HG03558 (cell line): ENCODE measurements at regions not wholly inside any gene's neighbourhood (a gene's known extent, or its start where the extent isn't known, plus 50 kb on each side); places are given as distances from the start of the nearest gene placed in this dataset.

Experiments
- ATAC-seq: cut with Tn5 transposase; IDR thresholded peaks from one replicate; pipeline ENCODE4 v1.9.1; 2021; ENCODE audit warnings: moderate number of reproducible peaks; ENCODE audit not compliant: unreplicated experiment; ENCODE audit errors: extremely low read depth

DNA sequence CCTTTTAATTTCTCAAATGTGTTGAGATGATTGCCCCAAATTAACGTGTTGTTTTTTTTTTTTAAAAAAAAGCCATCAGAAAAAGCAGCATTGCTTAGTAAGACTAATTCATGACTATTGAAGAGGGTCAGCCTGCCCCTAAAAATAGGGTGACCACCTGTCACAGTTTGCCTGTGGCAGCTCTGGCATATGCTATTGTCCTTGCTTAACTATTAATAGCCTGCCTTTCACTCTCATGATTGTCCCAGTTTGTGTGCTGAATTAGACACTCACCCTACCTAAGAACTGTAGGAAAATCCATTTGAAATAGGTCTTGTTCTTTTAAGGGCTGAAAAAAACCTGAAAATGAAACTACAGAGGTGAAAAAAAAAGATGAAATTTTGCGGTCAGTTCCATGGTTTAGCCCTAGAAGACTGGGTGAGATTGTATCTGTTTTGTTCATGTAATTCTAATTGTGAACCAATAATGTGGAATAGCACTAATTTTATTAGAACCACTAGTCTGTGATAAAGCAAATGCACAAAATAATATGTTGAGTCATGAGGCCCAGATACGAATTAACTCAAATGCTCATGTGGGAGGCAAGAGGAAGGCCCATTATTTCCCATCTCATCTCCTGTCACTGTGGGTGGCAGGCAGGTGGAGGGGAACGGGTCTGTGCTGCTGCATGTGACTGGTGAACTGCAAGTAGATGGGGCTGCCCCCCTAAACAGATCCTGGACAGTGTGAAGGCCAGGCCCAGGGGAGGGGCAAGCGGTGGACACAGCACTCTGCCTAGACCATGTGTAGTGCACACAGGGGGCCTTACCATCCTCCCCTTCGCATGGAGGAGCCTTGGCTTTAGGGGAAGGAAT is 265.4 kb upstream of the NFE2L3 start:
- ATAC-seq = no peak

DNA sequence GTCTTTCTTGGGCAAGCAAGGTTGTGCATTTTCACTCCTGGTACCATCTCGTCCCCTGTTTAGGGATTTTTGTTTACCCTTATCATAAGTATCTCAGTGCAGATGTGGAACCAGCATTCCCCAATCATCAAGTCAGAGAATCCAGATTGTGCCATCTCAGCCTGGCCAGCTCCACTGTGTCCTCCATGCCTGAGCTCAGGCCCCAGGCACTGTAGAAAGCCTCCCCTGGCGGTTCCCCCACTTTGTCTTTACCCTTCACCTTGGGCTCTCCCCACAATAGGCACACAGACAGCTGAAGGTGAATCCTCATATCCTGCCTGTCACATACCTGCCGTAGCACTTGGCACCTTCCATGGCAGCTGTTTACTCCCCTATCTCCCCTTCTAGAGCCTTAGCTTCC is 264.7 kb upstream of the NFE2L3 start:
- no peak for ATAC-seq

DNA sequence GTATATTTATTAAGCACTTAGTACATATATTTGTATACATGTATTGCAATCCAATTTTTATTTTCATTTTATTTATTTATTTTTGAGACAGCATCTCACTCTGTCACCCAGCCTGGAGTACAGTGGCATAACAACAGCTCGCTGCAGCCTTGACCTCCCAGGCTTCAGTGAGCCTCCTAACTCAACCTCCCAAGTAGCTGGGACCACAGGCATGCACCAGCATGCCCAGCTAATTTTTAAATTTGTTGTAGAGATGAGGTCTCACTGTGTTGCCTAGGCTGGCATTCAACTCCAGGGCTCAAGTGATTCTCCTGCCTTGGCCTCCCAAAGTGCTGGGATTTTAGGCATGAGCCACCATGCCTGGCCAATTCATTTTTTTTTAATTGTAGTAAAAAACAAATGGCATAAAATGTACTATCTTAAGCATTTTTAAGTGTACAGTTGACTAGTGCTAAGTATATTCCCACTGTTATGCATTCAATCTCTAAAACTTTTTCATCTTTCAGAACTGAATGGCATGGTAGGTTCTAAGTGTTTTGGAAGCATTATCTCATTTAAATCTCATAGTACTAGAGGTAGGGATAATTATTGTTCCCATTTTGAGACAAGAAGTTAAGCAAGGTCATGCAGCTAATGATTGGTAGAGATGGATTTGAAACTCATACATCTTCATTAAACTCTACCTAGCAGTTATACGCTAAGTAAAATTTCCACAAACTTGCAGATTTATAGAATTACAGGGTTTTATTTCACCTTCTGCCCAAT is 264.0 kb upstream of the NFE2L3 start:
- no peak for ATAC-seq

DNA sequence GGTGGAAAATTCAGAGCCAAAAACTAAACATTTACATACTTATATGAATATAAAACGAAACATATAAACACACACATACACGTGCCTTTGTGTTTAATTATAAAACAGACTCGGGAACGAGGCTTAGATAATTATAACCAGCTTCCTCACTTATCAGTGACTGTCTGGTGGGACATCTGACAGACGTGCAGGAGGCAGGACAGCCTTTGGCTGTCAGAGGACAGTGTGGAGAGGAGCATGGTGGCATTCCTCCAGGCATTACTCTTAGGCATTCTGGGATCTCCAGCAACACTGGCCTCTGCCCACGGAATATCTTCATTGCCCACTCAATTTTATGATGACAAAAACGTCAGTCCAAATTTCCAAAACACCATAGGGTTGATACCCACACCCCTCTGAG is 262.2 kb upstream of the NFE2L3 start:
- ATAC-seq = no peak

DNA sequence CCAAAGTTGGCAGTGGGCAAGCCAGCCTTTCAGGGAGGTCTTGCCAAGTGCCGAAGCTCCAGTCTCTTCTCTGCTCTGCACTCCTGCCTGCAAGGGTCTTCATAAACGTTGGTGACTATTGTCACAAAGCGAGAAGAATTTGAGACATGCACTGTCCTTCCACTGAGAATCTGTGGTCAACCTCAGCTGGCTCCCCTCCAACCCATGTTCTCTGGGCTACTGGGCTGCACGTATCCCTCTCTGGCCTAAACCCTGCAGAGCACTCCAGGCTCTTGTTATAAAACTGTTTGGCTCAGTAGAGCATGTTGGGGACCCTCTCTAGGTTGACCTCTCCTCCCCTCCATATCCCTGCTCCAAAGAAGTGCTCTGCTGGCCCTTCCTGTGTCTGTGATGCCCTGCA is 260.4 kb upstream of the NFE2L3 start:
- no peak for ATAC-seq

DNA sequence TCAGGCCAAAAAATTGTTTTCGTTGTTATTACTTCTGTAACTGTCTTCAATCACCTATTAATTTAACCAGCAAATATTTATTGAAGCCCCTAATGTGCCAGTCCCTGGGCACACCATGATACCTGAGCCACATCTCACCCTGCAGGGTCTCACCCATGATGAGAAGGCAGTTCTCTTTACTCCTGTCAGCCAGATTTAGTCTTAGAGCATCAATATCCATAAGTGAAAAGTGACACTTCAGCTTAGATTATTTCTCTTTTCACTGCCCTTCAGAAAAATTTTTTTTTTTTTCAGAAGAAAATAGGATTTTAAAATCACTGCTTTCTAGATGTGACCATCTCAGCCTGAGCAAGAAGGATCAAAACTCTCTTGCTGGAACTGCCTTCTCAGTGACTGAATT is 258.6 kb upstream of the NFE2L3 start:
- no peak for ATAC-seq

GRCh38 chr7:25894002-25894901 is 257.7 kb upstream of the NFE2L3 start:
- no peak for ATAC-seq

DNA sequence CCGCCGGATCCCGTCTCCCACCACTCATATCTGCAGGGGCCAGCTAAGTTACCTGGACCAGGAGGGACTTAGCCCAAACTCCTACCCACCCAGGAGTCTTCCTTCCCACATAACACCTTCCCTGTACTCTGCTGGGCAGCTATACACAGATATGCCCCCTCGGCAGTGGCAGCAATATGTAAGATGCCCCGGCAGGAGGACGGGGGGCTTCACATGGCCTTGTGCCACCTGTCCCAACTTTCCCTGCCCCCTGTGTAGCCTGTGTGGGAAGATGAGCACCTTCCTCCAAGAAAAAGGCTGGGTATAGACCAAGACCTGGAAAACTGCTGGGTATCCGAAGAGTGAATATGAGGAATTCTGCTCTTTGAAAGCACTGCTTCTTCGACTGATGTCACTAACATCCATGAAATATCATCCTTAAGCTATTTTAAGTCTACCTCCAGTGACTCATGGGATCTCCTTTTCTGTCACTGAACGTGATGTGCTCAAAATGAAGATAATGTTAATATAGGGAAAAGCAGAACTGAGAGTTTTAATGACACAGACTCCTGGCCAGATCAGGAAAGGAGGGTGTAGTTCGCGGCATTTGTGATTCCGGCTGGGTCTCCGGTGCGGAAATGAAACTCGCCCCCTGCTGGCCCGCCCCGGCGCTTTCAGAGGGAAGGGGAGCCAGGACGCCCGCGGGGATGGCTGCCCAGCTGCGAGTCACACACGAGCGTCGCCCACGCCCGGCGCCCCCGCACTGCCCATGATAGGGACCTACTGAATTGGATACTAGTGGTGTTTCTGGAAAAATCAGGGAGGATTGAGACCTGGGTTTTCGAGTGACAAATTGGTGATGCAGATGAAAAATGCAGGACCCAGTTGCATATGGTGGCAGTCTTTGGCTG is 256.9 kb upstream of the NFE2L3 start:
- no peak for ATAC-seq

- no peak for ATAC-seq
These were observed 256.2 kb upstream of the NFE2L3 start for GRCh38 chr7:25895792-25896171.

DNA sequence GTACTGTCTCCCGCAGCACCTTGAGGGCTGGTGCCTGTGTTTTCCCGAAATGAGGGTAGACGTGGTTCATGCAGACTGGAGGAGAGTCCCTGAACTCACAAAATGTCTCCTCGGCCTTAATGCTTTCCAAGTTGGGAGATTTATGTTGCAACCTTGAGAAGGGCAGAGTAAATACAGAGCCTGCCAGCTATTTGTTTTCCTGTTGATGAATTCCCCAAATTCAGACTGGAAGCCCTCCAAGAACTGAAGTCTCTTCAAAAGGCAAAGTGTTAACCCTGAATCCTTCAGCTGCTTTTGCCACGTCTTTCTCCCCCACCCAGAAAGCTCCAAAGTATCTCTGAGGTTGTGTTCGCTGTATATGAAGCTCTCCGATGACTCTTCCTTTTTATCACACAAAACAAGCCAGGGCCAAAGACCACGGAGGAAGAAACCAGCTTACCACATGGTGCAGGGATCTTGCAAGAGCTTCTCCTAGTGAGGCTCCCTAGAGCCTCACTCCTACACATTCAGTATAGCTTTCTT is 254.7 kb upstream of the NFE2L3 start:
- no peak for ATAC-seq

- no peak for ATAC-seq
These were observed 251.8 kb upstream of the NFE2L3 start for GRCh38 chr7:25900245-25900644.

- ATAC-seq = no peak
These were observed 251.1 kb upstream of the NFE2L3 start for GRCh38 chr7:25900877-25901276.

GRCh38 chr7:25901658-25902057 is 250.3 kb upstream of the NFE2L3 start:
- ATAC-seq = no peak

GRCh38 chr7:25906003-25906402 is 246.0 kb upstream of the NFE2L3 start:
- ATAC-seq = no peak

GRCh38 chr7:25906760-25907159 is 245.2 kb upstream of the NFE2L3 start:
- no peak for ATAC-seq

GRCh38 chr7:25907214-25907613 is 244.8 kb upstream of the NFE2L3 start:
- ATAC-seq = no peak

GRCh38 chr7:25907731-25908130 is 244.3 kb upstream of the NFE2L3 start:
- no peak for ATAC-seq

DNA sequence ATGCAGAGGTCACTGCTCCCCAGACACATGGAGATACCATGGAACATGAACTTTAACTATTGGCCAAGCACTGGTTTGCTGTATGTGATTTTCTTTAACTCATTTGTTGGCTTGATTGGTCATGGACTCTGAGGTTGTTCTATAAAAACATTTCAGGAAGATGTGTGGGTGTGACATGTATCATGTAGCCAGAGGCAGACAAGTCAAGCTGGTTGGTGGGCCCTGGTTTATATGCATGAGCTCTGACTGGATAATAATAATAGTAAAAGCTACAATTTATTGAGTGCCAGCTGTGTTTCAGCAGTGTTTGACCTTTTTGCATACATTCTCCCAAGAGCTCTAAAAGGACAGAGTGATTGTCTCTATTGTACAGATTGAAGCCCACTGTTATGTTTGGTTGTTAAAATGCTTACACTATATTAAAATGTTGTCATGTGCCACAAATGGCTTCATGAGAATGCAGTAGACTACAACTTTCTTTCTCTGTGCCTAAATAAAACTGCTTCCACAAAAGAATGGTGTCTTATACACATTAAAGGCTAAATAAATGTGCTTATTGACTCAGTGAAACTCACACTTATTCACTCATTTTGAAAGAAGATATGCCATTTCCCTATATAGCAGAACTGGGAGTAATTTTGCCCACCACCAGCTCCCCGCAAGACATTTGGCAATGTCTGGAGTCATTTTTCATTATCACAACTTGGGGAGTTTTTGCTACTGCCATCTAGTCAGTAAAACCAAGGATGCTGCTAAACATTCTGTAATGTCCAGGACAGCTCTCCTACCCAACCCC is 243.6 kb upstream of the NFE2L3 start:
- ATAC-seq = no peak
